DND-41 (cell line): ENCODE measurements at regions not wholly inside any gene's neighbourhood (a gene's known extent, or its start where the extent isn't known, plus 50 kb on each side); places are given as distances from the start of the nearest gene placed in this dataset.

Experiments used
- EZH2 ChIP-seq: IDR thresholded peaks from 3 replicates; pipeline ENCODE4 v1.6.1; 2012; ENCODE audit warnings: borderline replicate concordance, low read depth, mild to moderate bottlenecking, moderate library complexity, low read length, inconsistent platforms; ENCODE audit not compliant: severe bottlenecking
- TF ChIP-seq, protein P1 (sequence below): IDR thresholded peaks from 2 replicates; pipeline ENCODE4 v1.5.1; 2012; ENCODE audit warnings: borderline replicate concordance, low read length, moderate library complexity, mild to moderate bottlenecking; ENCODE audit not compliant: poor library complexity, severe bottlenecking; ENCODE audit errors: extremely low read depth

- TF ChIP-seq EZH2: no peak
- TF ChIP-seq, protein P1, sequence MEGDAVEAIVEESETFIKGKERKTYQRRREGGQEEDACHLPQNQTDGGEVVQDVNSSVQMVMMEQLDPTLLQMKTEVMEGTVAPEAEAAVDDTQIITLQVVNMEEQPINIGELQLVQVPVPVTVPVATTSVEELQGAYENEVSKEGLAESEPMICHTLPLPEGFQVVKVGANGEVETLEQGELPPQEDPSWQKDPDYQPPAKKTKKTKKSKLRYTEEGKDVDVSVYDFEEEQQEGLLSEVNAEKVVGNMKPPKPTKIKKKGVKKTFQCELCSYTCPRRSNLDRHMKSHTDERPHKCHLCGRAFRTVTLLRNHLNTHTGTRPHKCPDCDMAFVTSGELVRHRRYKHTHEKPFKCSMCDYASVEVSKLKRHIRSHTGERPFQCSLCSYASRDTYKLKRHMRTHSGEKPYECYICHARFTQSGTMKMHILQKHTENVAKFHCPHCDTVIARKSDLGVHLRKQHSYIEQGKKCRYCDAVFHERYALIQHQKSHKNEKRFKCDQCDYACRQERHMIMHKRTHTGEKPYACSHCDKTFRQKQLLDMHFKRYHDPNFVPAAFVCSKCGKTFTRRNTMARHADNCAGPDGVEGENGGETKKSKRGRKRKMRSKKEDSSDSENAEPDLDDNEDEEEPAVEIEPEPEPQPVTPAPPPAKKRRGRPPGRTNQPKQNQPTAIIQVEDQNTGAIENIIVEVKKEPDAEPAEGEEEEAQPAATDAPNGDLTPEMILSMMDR: no peak
Observed at GRCh38 chr5:142233083-142234032, 91.5 kb downstream of the SPRY4 start.
